ENCODE measurements at regions not wholly inside any gene's neighbourhood (a gene's known extent, or its start where the extent isn't known, plus 50 kb on each side); places are given as distances from the start of the nearest gene placed in this dataset.

GRCh38 chr2:150997702-150998440 lies 263.8 kb downstream of the RBM43 start:
- Mint-ChIP-seq H3K27me3 (no peaks in the 10 kb centered on the region), H3K27ac (no peak overlapping the region), H3K4me3 (no peak overlapping the region), H3K4me1 (no peaks in the 10 kb centered on the region), H3K9me3 (no peaks in the 10 kb centered on the region)
- DNase-seq, result no peak
- ATAC-seq, result no peak

- no peaks in the 10 kb centered on the region for H3K9me3 Mint-ChIP-seq
- no peak overlapping the region for H3K4me3 Mint-ChIP-seq
- H3K27me3 Mint-ChIP-seq, result no peaks in the 10 kb centered on the region
- no peak overlapping the region for H3K27ac Mint-ChIP-seq
- DNase-seq (no peak), ATAC-seq (no peak)
- no peaks in the 10 kb centered on the region for H3K4me1 Mint-ChIP-seq
These were observed 264.6 kb downstream of the RBM43 start for GRCh38 chr2:150997066-150997465.

- Mint-ChIP-seq H3K4me3 (no peak overlapping the region), H3K27me3 (no peaks in the 10 kb centered on the region), H3K27ac (no peak overlapping the region), H3K4me1 (no peaks in the 10 kb centered on the region), H3K9me3 (peaks cover 8 to 25% of the 10 kb centered on the region in 2 donors)
- no peak for DNase-seq
- no peak for ATAC-seq
These were observed 267.6 kb downstream of the RBM43 start for GRCh38 chr2:150994076-150994475.

- DNase-seq (no peak), ATAC-seq (no peak)
- H3K4me3 Mint-ChIP-seq, result no peak overlapping the region
- no peaks in the 10 kb centered on the region for H3K4me1 Mint-ChIP-seq
- peaks cover 16% of the 10 kb centered on the region for H3K27me3 Mint-ChIP-seq
- H3K9me3 Mint-ChIP-seq, result peaks cover 18 to 42% of the 10 kb centered on the region in 2 donors
- H3K27ac Mint-ChIP-seq, result no peak overlapping the region
These were observed 271.7 kb downstream of the RBM43 start for GRCh38 chr2:150989969-150990368.

- H3K4me1 Mint-ChIP-seq, result no peaks in the 10 kb centered on the region
- no peak for ATAC-seq
These were observed 275.9 kb downstream of the RBM43 start for GRCh38 chr2:150985741-150986140.

GRCh38 chr2:150983314-150983897 lies 278.3 kb downstream of the RBM43 start:
- Mint-ChIP-seq H3K4me1 (no peaks in the 10 kb centered on the region), H3K4me3 (no peak overlapping the region), H3K27ac (no peak overlapping the region), H3K27me3 (peaks cover 27% of the 10 kb centered on the region), H3K9me3 (peaks cover 10 to 14% of the 10 kb centered on the region in 2 donors)
- ATAC-seq (no peak), DNase-seq (no peak)

More at GRCh38 chr2:150985741-150986140, 275.9 kb downstream of the RBM43 start:
- DNase-seq, result no peak
- no peak overlapping the region for H3K27ac Mint-ChIP-seq
- peaks cover 18 to 31% of the 10 kb centered on the region in 2 donors for H3K9me3 Mint-ChIP-seq
- no peak overlapping the region for H3K4me3 Mint-ChIP-seq
- peaks cover 27% of the 10 kb centered on the region for H3K27me3 Mint-ChIP-seq

GRCh38 chr2:150981826-150982225 lies 279.8 kb downstream of the RBM43 start:
- ATAC-seq, result no peak
- no peaks in the 10 kb centered on the region for H3K4me1 Mint-ChIP-seq
- H3K4me3 Mint-ChIP-seq, result no peak overlapping the region
- H3K27ac Mint-ChIP-seq, result no peak overlapping the region
- DNase-seq, result no peak
- H3K27me3 Mint-ChIP-seq, result peaks cover 24% of the 10 kb centered on the region
- peaks cover 9 to 10% of the 10 kb centered on the region in 2 donors for H3K9me3 Mint-ChIP-seq

- H3K4me3 Mint-ChIP-seq, result no peak overlapping the region
- ATAC-seq (no peak), DNase-seq (no peak)
- no peaks in the 10 kb centered on the region for H3K9me3 Mint-ChIP-seq
- no peak overlapping the region for H3K27ac Mint-ChIP-seq
- peaks cover 6% of the 10 kb centered on the region for H3K27me3 Mint-ChIP-seq
- no peaks in the 10 kb centered on the region for H3K4me1 Mint-ChIP-seq
These were observed 283.6 kb downstream of the RBM43 start for GRCh38 chr2:150978053-150978452.

GRCh38 chr2:150977296-150977695 lies 284.4 kb downstream of the RBM43 start:
- Mint-ChIP-seq H3K4me3 (no peak overlapping the region), H3K27me3 (peaks cover 6% of the 10 kb centered on the region), H3K27ac (no peak overlapping the region), H3K9me3 (no peaks in the 10 kb centered on the region), H3K4me1 (no peaks in the 10 kb centered on the region)
- no peak for ATAC-seq
- DNase-seq, result no peak

GRCh38 chr2:150976604-150977003 lies 285.1 kb downstream of the RBM43 start:
- H3K4me3 Mint-ChIP-seq, result no peak overlapping the region
- H3K27ac Mint-ChIP-seq, result no peak overlapping the region
- no peaks in the 10 kb centered on the region for H3K9me3 Mint-ChIP-seq
- ATAC-seq (no peak), DNase-seq (no peak)
- H3K27me3 Mint-ChIP-seq, result peaks cover 5% of the 10 kb centered on the region
- H3K4me1 Mint-ChIP-seq, result no peaks in the 10 kb centered on the region

GRCh38 chr2:150974864-150975263 lies 286.8 kb downstream of the RBM43 start:
- Mint-ChIP-seq H3K27me3 (no peaks in the 10 kb centered on the region), H3K27ac (no peak overlapping the region), H3K9me3 (no peaks in the 10 kb centered on the region), H3K4me3 (no peak overlapping the region), H3K4me1 (no peaks in the 10 kb centered on the region)
- DNase-seq (no peak), ATAC-seq (no peak)

- no peak for DNase-seq
- no peaks in the 10 kb centered on the region for H3K9me3 Mint-ChIP-seq
- ATAC-seq, result no peak
- H3K27me3 Mint-ChIP-seq, result no peaks in the 10 kb centered on the region
- no peak overlapping the region for H3K4me3 Mint-ChIP-seq
- no peaks in the 10 kb centered on the region for H3K4me1 Mint-ChIP-seq
- no peak overlapping the region for H3K27ac Mint-ChIP-seq
These were observed 287.4 kb downstream of the RBM43 start for GRCh38 chr2:150974234-150974633.

- no peak for ATAC-seq
- H3K27ac Mint-ChIP-seq, result no peak overlapping the region
- no peak for DNase-seq
- H3K27me3 Mint-ChIP-seq, result no peaks in the 10 kb centered on the region
- no peaks in the 10 kb centered on the region for H3K9me3 Mint-ChIP-seq
- no peaks in the 10 kb centered on the region for H3K4me1 Mint-ChIP-seq
- H3K4me3 Mint-ChIP-seq, result no peak overlapping the region
These were observed 289.8 kb downstream of the RBM43 start for GRCh38 chr2:150971910-150972309.

- no peak for ATAC-seq
These were observed 298.3 kb downstream of the RBM43 start for GRCh38 chr2:150963336-150963735.

GRCh38 chr2:150955231-150955630 lies 306.4 kb downstream of the RBM43 start:
- DNase-seq, result no peak
- H3K27me3 Mint-ChIP-seq, result no peaks in the 10 kb centered on the region
- no peak for ATAC-seq
- no peaks in the 10 kb centered on the region for H3K4me1 Mint-ChIP-seq
- H3K4me3 Mint-ChIP-seq, result no peak overlapping the region
- no peak overlapping the region for H3K27ac Mint-ChIP-seq
- H3K9me3 Mint-ChIP-seq, result no peaks in the 10 kb centered on the region

More at GRCh38 chr2:150963336-150963735, 298.3 kb downstream of the RBM43 start:
- H3K9me3 Mint-ChIP-seq, result no peaks in the 10 kb centered on the region
- H3K4me3 Mint-ChIP-seq, result no peak overlapping the region
- no peak overlapping the region for H3K27ac Mint-ChIP-seq
- H3K4me1 Mint-ChIP-seq, result no peaks in the 10 kb centered on the region
- H3K27me3 Mint-ChIP-seq, result no peaks in the 10 kb centered on the region
- DNase-seq, result no peak

- no peak for DNase-seq
- Mint-ChIP-seq H3K4me1 (no peaks in the 10 kb centered on the region), H3K27me3 (no peaks in the 10 kb centered on the region), H3K27ac (no peak overlapping the region), H3K4me3 (no peak overlapping the region), H3K9me3 (no peaks in the 10 kb centered on the region)
- no peak for ATAC-seq
These were observed 314.8 kb downstream of the RBM43 start for GRCh38 chr2:150946831-150947230.

GRCh38 chr2:150944315-150944714 lies 317.3 kb downstream of the RBM43 start:
- DNase-seq (no peak), ATAC-seq (no peak)
- Mint-ChIP-seq H3K27me3 (no peaks in the 10 kb centered on the region), H3K27ac (no peak overlapping the region), H3K4me3 (no peak overlapping the region), H3K9me3 (no peaks in the 10 kb centered on the region), H3K4me1 (no peaks in the 10 kb centered on the region)

Measured in stimulated activated naive CD8-positive, alpha-beta T cell treated with anti-CD3 and anti-CD28 coated beads, Interleukin-15, amount 100 ng/mL, for 72 hours (primary cell).